Sigmoid colon (tissue), 6 donors: ENCODE measurements at regions not wholly inside any gene's neighbourhood (a gene's known extent, or its start where the extent isn't known, plus 50 kb on each side); places are given as distances from the start of the nearest gene placed in this dataset.
"Not testable (repeated sequence)": the region's sequence is repeated elsewhere in the genome, so short reads cannot be mapped to it uniquely, and the experiment has no call there.

Source experiments
- DNase-seq: peaks from one replicate; pipeline ENCODE4 v3.0.0-alpha.2; 2019
- H3K27ac ChIP-seq, 4 donors: fragments of 200-600 bp; sonication (generic); one replicate each; pipeline ENCODE4 v1.5.1; 2016 to 2019; ENCODE audit warnings: mild to moderate bottlenecking in 1 of 4
- H3K27me3 ChIP-seq, 3 donors: fragments of 200-600 bp; sonication (generic); one replicate each; pipeline ENCODE4 v1.5.1; 2019; ENCODE audit warnings: mild to moderate bottlenecking in 1 of 3
- H3K36me3 ChIP-seq, 4 donors: fragments of 200-600 bp; sonication (generic); one replicate each; pipeline ENCODE4 v1.5.1; 2016 to 2019
- H3K4me1 ChIP-seq, 4 donors: fragments of 200-600 bp; sonication (generic); one replicate each; pipeline ENCODE4 v1.5.1; 2017 to 2019
- H3K4me3 ChIP-seq, 4 donors: fragments of 200-600 bp; sonication (generic); one replicate each; pipeline ENCODE4 v1.5.1; 2017 to 2019; ENCODE audit warnings: mild to moderate bottlenecking in 2 of 4, moderate library complexity in 1 of 4
- H3K9me3 ChIP-seq, 4 donors: fragments of 200-600 bp in 3 of 4; sonication (generic) in 3 of 4; one replicate each; pipeline versions ENCODE4 v1.5.1 to v1.6.1; 2013 to 2019
- EP300 ChIP-seq, 4 donors: sonication (generic); formaldehyde crosslinking; IDR thresholded peaks; one replicate each; pipeline ENCODE4 v1.6.1; 2017; ENCODE audit warnings: antibody characterized with exemption in 4 of 4
- POLR2A ChIP-seq, 2 donors: fragments of 450-650 bp; IDR thresholded peaks; one replicate each; pipeline ENCODE4 v1.6.1; 2016; ENCODE audit warnings: antibody characterized with exemption in 2 of 2, mild to moderate bottlenecking in 2 of 2, moderate library complexity in 2 of 2
- POLR2AphosphoS5 ChIP-seq, 4 donors: sonication (generic); formaldehyde crosslinking; IDR thresholded peaks; one replicate each; pipeline ENCODE4 v1.6.1; 2017; ENCODE audit warnings: antibody characterized with exemption in 4 of 4
- WGBS, 2 donors: extraction: QIAGEN DNeasy Blood & Tissue Kit; methylation state at CpG; one replicate each; pipeline ENCODE4 v1.1.7; 2013; 5-methylcytosine and 5-hydroxymethylcytosine counted together
- intact Hi-C: fragments of 100-400 bp; cut with DNase I; formaldehyde crosslinking; loops from one replicate; pipeline ENCODE4 v1.15.1; 2023
- TF ChIP-seq, protein P1 (sequence below), 4 experiments: fragments of 450-650 bp in 3 of 4; fragments of 200-600 bp in 1 of 4; IDR thresholded peaks; one replicate each; pipeline ENCODE4 v1.5.1; 2016 to 2019; ENCODE audit warnings: antibody characterized with exemption in 4 of 4, mild to moderate bottlenecking in 3 of 4, moderate library complexity in 2 of 4
- donor health status: healthy with polysubstance abuse.
- donor health status: healthy.

DNA sequence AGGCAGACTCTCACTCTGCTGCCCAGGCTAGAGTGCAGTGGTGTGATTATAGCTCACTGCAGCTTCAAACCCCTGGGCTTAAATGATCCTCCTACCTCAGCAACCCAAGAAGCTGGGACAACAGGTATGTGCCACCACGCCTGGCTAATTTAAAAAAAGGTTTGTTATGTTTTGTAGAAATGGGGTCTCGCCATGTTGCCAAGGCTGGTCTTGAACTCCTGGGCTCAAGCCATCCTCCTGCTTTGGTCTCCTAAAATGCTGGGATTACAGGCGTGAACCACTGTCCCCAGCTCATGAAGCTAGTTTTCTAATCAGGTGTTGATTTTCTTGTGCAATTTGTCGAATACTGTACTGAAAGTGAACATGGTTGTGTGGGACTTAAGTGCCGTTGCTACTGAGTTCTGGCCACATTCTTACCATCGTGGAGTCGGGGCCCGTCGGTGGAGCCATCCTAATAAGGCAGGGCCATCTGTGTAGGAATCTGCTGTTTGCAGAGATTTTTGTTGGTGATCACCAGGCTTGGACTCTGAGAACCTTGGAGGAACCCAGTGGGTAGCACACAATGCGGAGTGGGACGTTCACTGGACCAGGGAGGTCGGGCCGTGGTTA lies 193.2 kb downstream of the GOLGA6L6 start:
- H3K9me3 ChIP-seq, result peaks cover 0 to 36% (median 9%) of the 10 kb centered on the region in 4 donors
- no peak overlapping the region for H3K27ac ChIP-seq
- H3K36me3 ChIP-seq, result no peaks in the 10 kb centered on the region
- TF ChIP-seq EP300 (IDR thresholded peaks at IDR 0.05), result no peak
- TF ChIP-seq, protein P1, sequence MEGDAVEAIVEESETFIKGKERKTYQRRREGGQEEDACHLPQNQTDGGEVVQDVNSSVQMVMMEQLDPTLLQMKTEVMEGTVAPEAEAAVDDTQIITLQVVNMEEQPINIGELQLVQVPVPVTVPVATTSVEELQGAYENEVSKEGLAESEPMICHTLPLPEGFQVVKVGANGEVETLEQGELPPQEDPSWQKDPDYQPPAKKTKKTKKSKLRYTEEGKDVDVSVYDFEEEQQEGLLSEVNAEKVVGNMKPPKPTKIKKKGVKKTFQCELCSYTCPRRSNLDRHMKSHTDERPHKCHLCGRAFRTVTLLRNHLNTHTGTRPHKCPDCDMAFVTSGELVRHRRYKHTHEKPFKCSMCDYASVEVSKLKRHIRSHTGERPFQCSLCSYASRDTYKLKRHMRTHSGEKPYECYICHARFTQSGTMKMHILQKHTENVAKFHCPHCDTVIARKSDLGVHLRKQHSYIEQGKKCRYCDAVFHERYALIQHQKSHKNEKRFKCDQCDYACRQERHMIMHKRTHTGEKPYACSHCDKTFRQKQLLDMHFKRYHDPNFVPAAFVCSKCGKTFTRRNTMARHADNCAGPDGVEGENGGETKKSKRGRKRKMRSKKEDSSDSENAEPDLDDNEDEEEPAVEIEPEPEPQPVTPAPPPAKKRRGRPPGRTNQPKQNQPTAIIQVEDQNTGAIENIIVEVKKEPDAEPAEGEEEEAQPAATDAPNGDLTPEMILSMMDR (IDR thresholded peaks at IDR 0.05), result no peak
- TF ChIP-seq POLR2A (IDR thresholded peaks at IDR 0.05), result no peak
- TF ChIP-seq POLR2AphosphoS5 (IDR thresholded peaks at IDR 0.05), result no peak
- intact Hi-C loops, result no loop called here
- H3K4me1 ChIP-seq, result no peaks in the 10 kb centered on the region
- no peaks in the 10 kb centered on the region for H3K27me3 ChIP-seq
- no peak overlapping the region for H3K4me3 ChIP-seq
- DNase-seq, result peak; percentile 62
- WGBS, 2 donors, result 86 to 88% methylated on average over 13 of the region's 13 CpGs

DNA sequence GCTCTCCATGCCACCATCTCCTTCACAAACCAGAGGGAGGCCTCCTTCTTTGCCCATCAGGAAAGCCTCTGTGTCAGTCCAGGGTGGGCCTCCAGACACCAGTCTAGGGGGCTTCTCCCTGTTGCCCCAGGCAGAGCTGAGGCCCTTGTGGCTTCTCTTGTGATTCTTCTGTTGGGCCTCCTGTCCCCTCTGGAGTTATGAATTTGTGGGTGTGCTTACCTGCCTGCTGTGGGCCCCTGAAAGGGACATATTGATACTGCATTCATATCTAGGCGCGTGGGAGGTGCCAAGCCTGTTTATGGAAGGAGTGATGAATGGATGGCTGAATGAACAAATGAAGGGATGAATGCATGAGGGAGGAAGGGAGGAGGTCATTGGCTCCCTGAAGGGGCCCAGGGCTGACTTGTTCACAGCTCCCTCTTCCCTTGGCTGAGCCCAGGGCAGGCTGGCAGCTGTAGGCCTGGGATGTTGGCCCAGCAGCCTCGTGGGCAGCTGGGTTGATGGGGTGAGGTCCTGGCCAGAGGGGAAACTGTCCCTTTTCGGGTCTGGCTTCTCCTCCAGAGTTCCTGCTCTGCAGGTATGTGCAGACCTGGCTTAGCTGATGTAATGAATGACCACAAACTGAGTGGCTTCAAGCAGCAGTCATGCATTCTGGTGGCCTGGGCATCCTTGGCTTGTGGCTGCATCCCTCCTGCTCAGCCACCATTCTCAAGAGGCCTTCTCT lies 195.4 kb downstream of the GOLGA6L6 start:
- intact Hi-C loops, result no loop called here

DNA sequence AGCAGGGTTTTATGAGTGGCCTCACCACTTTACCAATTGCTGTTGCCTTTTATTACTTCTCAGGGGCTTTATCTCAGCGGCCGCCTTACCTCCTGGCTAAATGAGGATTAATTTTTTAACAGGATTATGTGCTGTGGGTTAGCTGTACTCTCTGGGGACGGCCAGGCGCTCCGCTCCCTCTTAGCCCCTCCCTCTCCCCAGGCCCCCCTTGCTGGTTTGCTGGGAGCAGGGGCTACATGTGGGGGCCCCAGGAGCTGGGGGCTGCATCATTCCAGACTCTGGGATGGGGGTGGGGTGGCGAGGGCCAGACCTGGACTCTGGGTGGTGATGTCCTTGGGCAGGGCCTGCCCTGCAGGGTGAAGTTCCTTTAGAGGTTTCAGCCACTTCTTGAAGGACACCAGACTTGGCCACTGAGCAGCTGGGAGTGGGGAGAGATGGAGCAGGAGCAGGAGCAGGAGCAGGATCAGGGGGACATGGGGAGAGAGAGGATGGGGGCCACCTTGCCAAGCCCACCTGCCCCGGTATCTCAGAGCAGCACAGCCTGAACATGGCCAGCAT lies 196.1 kb downstream of the GOLGA6L6 start:
- Histone ChIP-seq H3K4me3 (no peak overlapping the region), H3K9me3 (peaks cover 0 to 33% (median 15%) of the 10 kb centered on the region in 4 donors), H3K4me1 (no peaks in the 10 kb centered on the region), H3K27me3 (no peaks in the 10 kb centered on the region), H3K36me3 (no peaks in the 10 kb centered on the region), H3K27ac (no peak overlapping the region)
- intact Hi-C loops, result no loop called here
- WGBS, 2 donors, result 83% methylated on average over 6 to 7 of the region's 7 CpGs
- TF ChIP-seq POLR2A (IDR thresholded peaks at IDR 0.05) (no peak), EP300 (IDR thresholded peaks at IDR 0.05) (no peak), POLR2AphosphoS5 (IDR thresholded peaks at IDR 0.05) (no peak)
- TF ChIP-seq, protein P1 (IDR thresholded peaks at IDR 0.05), result no peak
- peak; percentile 69 for DNase-seq

More for the DNA sequence above, 195.4 kb downstream of the GOLGA6L6 start:
- H3K27ac ChIP-seq, result no peak overlapping the region
- no peaks in the 10 kb centered on the region for H3K27me3 ChIP-seq
- H3K4me3 ChIP-seq, result no peak overlapping the region
- DNase-seq, result peak; percentile 65
- TF ChIP-seq, protein P1 (IDR thresholded peaks at IDR 0.05), result no peak
- TF ChIP-seq POLR2A (IDR thresholded peaks at IDR 0.05) (no peak), POLR2AphosphoS5 (IDR thresholded peaks at IDR 0.05) (no peak), EP300 (IDR thresholded peaks at IDR 0.05) (no peak)
- no peaks in the 10 kb centered on the region for H3K36me3 ChIP-seq
- 39 to 50% methylated on average over 4 of the region's 4 CpGs for WGBS, 2 donors
- no peaks in the 10 kb centered on the region for H3K4me1 ChIP-seq
- H3K9me3 ChIP-seq, result peaks cover 0 to 33% (median 12%) of the 10 kb centered on the region in 4 donors

GRCh38 chr15:20344601-20345400 lies 196.8 kb downstream of the GOLGA6L6 start:
- peak; percentile 63 for DNase-seq
- intact Hi-C loops, result no loop called here
- H3K9me3 ChIP-seq, result peaks cover 0 to 36% (median 15%) of the 10 kb centered on the region in 4 donors
- WGBS, 2 donors, result 78% methylated on average over 12 of the region's 12 CpGs
- H3K4me1 ChIP-seq, result no peaks in the 10 kb centered on the region
- H3K36me3 ChIP-seq, result no peaks in the 10 kb centered on the region
- no peaks in the 10 kb centered on the region for H3K27me3 ChIP-seq
- no peak overlapping the region for H3K27ac ChIP-seq
- TF ChIP-seq, protein P1 (IDR thresholded peaks at IDR 0.05), result no peak
- TF ChIP-seq POLR2A (IDR thresholded peaks at IDR 0.05), result no peak
- TF ChIP-seq POLR2AphosphoS5 (IDR thresholded peaks at IDR 0.05), result no peak
- TF ChIP-seq EP300 (IDR thresholded peaks at IDR 0.05), result no peak
- H3K4me3 ChIP-seq, result no peak overlapping the region

DNA sequence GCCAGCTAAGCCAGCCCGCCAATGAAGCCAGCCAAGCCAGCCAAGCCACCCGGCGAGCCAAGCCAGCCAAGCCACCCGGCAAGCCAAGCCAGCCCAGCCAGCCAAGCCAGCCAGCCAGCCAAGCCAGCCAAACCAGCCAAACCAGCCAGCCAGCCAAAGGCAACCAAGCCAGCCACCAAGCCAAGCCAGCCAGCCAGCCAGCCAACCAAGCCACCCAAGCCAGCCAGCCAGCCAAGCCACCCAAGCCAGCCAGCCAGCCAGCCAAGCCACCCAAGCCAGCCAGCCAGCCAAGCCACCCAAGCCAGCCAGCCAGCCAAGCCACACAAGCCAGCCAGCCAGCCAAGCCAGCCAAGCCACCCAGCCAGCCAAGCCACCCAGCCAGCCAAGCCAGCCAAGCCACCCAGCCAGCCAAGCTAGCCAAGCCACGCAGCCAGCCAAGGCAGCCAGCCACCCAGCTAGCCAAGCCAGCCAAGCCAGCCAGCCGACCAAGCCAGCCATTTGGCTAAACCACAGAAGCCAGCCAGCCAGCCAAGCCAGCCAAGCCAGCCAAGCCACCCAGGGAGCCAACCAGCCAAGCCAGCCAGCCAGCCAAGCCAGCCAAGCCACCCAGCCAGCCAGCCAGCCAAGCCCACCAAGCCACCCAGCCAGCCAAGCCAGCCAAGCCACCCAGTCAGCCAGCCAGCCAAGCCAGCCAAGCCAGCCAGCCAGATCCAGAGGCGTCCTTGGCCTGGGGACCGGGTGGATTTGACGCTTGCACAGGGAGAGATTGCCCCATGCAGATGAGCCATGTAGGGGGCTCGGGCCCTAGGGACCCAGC lies 198.0 kb downstream of the GOLGA6L6 start:
- intact Hi-C loops, H3K27me3 ChIP-seq, H3K4me3 ChIP-seq, H3K27ac ChIP-seq, H3K4me1 ChIP-seq, H3K36me3 ChIP-seq: not testable (repeated sequence)
- 81 to 84% methylated on average over 10 of the region's 10 CpGs for WGBS, 2 donors
- DNase-seq, result peak; percentile 72
- peaks cover 0 to 28% (median 15%) of the 10 kb centered on the region in 4 donors for H3K9me3 ChIP-seq

- peak; percentile 64 for DNase-seq
- intact Hi-C loops, result not testable (repeated sequence)
- 68 to 74% methylated on average over 4 of the region's 4 CpGs for WGBS, 2 donors
These were observed 198.8 kb downstream of the GOLGA6L6 start for GRCh38 chr15:20342601-20343394.

More at GRCh38 chr15:20342601-20343394, 198.8 kb downstream of the GOLGA6L6 start:
- H3K4me3 ChIP-seq, H3K36me3 ChIP-seq, H3K27ac ChIP-seq, H3K4me1 ChIP-seq, H3K27me3 ChIP-seq: not testable (repeated sequence)
- H3K9me3 ChIP-seq, result peaks cover 0 to 23% (median 15%) of the 10 kb centered on the region in 4 donors
